COLO668 (cell line): ENCODE measurements at regions not wholly inside any gene's neighbourhood (a gene's known extent, or its start where the extent isn't known, plus 50 kb on each side); places are given as distances from the start of the nearest gene placed in this dataset.
"Not testable (repeated sequence)": the region's sequence is repeated elsewhere in the genome, so short reads cannot be mapped to it uniquely, and the experiment has no call there.

Source experiments
- DNase-seq: peaks from one replicate; lab custom pipeline; 2025; ENCODE audit not compliant: unreplicated experiment; lab: John Stamatoyannopoulos, UW

- DNase-seq = no peak
Observed at GRCh38 chr6:868201-868600, 175.3 kb upstream of the EXOC2 start.

GRCh38 chr6:867378-867777, 174.4 kb upstream of the EXOC2 start:
- DNase-seq = no peak

- DNase-seq = no peak
Observed at GRCh38 chr6:866316-866715, 173.4 kb upstream of the EXOC2 start.

- DNase-seq = no peak
Observed at GRCh38 chr6:865846-866245, 172.9 kb upstream of the EXOC2 start.

- DNase-seq = no peak
Observed at GRCh38 chr6:863831-864230, 170.9 kb upstream of the EXOC2 start.

- not testable (repeated sequence) for DNase-seq
Observed at GRCh38 chr6:863127-863526, 170.2 kb upstream of the EXOC2 start.

GRCh38 chr6:859936-860335, 167.0 kb upstream of the EXOC2 start:
- DNase-seq = no peak

GRCh38 chr6:854406-855118, 161.6 kb upstream of the EXOC2 start:
- no peak for DNase-seq

GRCh38 chr6:852216-852615, 159.3 kb upstream of the EXOC2 start:
- not testable (repeated sequence) for DNase-seq

GRCh38 chr6:849075-849506, 156.2 kb upstream of the EXOC2 start:
- DNase-seq = no peak

- DNase-seq = no peak
Observed at GRCh38 chr6:845566-845965, 152.6 kb upstream of the EXOC2 start.

GRCh38 chr6:845101-845500, 152.2 kb upstream of the EXOC2 start:
- no peak for DNase-seq

GRCh38 chr6:842141-842540, 149.2 kb upstream of the EXOC2 start:
- no peak for DNase-seq

- DNase-seq = no peak
Observed at GRCh38 chr6:841569-841968, 148.6 kb upstream of the EXOC2 start.

- no peak for DNase-seq
Observed at GRCh38 chr6:839201-839600, 146.3 kb upstream of the EXOC2 start.

- no peak for DNase-seq
Observed at GRCh38 chr6:837380-837779, 144.4 kb upstream of the EXOC2 start.

GRCh38 chr6:836276-836853, 143.4 kb upstream of the EXOC2 start:
- no peak for DNase-seq

- no peak for DNase-seq
Observed at GRCh38 chr6:835476-836160, 142.7 kb upstream of the EXOC2 start.

GRCh38 chr6:834866-835265, 141.9 kb upstream of the EXOC2 start:
- DNase-seq = no peak

GRCh38 chr6:834190-834589, 141.3 kb upstream of the EXOC2 start:
- DNase-seq = no peak

GRCh38 chr6:832804-833203, 139.9 kb upstream of the EXOC2 start:
- not testable (repeated sequence) for DNase-seq

- DNase-seq = no peak
Observed at GRCh38 chr6:830667-831327, 137.9 kb upstream of the EXOC2 start.
